Psoas muscle (tissue), 7 donors: ENCODE measurements at regions not wholly inside any gene's neighbourhood (a gene's known extent, or its start where the extent isn't known, plus 50 kb on each side); places are given as distances from the start of the nearest gene placed in this dataset.

Experiments
- ATAC-seq, 4 donors: fragments of 200-7000 bp; cut with Tn5 transposase; one replicate each; pipeline ENCODE4 v1.9.1; 2020; ENCODE audit warnings: moderate library complexity in 3 of 4, mild to moderate bottlenecking in 2 of 4
- DNase-seq, 2 donors: peaks; one replicate each; pipeline ENCODE4 v3.0.0-alpha.2; 2020
- H3K27ac ChIP-seq: fragments of 200-600 bp; one replicate; pipeline ENCODE4 v1.8.0; 2022
- H3K27me3 ChIP-seq, 3 donors: fragments of 200-600 bp in 1 of 3; one replicate each; pipeline versions ENCODE4 v1.6.1 to v1.8.0; 2013 to 2022; ENCODE audit warnings: low read length in 2 of 3, mild to moderate bottlenecking in 2 of 3, moderate library complexity in 1 of 3; ENCODE audit not compliant: insufficient read depth in 3 of 3
- H3K36me3 ChIP-seq, 2 donors: fragments of 200-600 bp in 1 of 2; one replicate each; pipeline versions ENCODE4 v1.6.1 to v1.8.0; 2013 to 2022; ENCODE audit warnings: low read depth in 1 of 2, mild to moderate bottlenecking in 1 of 2, moderate library complexity in 1 of 2; ENCODE audit not compliant: insufficient read depth in 1 of 2
- H3K4me1 ChIP-seq: fragments of 200-600 bp; one replicate; pipeline ENCODE4 v1.8.0; 2022
- H3K4me3 ChIP-seq: fragments of 200-600 bp; one replicate; pipeline ENCODE4 v1.8.0; 2022; ENCODE audit warnings: mild to moderate bottlenecking
- H3K9me3 ChIP-seq: fragments of 200-600 bp; one replicate; pipeline ENCODE4 v1.8.0; 2022
- CTCF ChIP-seq: fragments of 200-600 bp; IDR thresholded peaks from one replicate; pipeline ENCODE4 v1.8.0; 2022; ENCODE audit warnings: antibody characterized with exemption
- WGBS, 3 donors: extraction: QIAGEN DNeasy Blood & Tissue Kit; methylation state at CpG; one replicate each; pipeline versions ENCODE4 v1.1.6 to v1.1.7; 2013; 5-methylcytosine and 5-hydroxymethylcytosine counted together
- intact Hi-C, 2 donors: fragments of 100-400 bp; cut with DNase I; formaldehyde crosslinking; loops; one replicate each; pipeline versions ENCODE4 v1.11.0 to v1.14.2; 2022
- donor health status: healthy with polysubstance abuse.
- donor health status: DM: no; HTN: no; CAD: no; lungs with moderate emphysema.
- donor health status: Bipolar disorder and iron deficiency.
- donor health status: healthy.
- donor health status: DM: yes; HTN: yes; CAD: no.
- donor health status: DM: no; HTN: no; CAD: no.
- donor health status: DM: yes; HTN: yes; CAD: no.

- Histone ChIP-seq H3K27ac (no peak overlapping the region), H3K9me3 (no peaks in the 10 kb centered on the region), H3K4me1 (no peaks in the 10 kb centered on the region), H3K27me3 (peaks cover 0 to 3% (median 0%) of the 10 kb centered on the region in 3 donors), H3K4me3 (no peak overlapping the region), H3K36me3 (no peaks in the 10 kb centered on the region)
- DNase-seq (no peak), ATAC-seq (no peak)
- no peak for TF ChIP-seq CTCF
- WGBS, 3 donors = 70 to 79% (median 74%) methylated on average over 3 of the region's 3 CpGs
- intact Hi-C loops = no loop called here
Measured at GRCh38 chr7:20963556-20964280, 177.0 kb upstream of the SP8 start.

GRCh38 chr7:20964281-20964918 is 177.7 kb upstream of the SP8 start:
- no peak for DNase-seq
- Histone ChIP-seq H3K27ac (no peak overlapping the region), H3K27me3 (peaks cover 0 to 3% (median 0%) of the 10 kb centered on the region in 3 donors), H3K4me3 (no peak overlapping the region), H3K4me1 (no peaks in the 10 kb centered on the region), H3K9me3 (no peaks in the 10 kb centered on the region), H3K36me3 (no peaks in the 10 kb centered on the region)
- intact Hi-C loops = no loop called here
- no peak for TF ChIP-seq CTCF
- no peak for ATAC-seq
- WGBS, 3 donors = 59 to 62% (median 60%) methylated on average over 5 of the region's 5 CpGs

GRCh38 chr7:20971219-20971618 is 184.5 kb upstream of the SP8 start:
- ATAC-seq (no peak), DNase-seq (no peak)
- H3K27me3 ChIP-seq = peaks cover 0 to 3% (median 0%) of the 10 kb centered on the region in 3 donors
- H3K36me3 ChIP-seq = no peaks in the 10 kb centered on the region
- H3K4me3 ChIP-seq = no peak overlapping the region
- no peak for TF ChIP-seq CTCF
- H3K27ac ChIP-seq = no peak overlapping the region
- H3K4me1 ChIP-seq = no peaks in the 10 kb centered on the region
- intact Hi-C loops = no loop called here
- no peaks in the 10 kb centered on the region for H3K9me3 ChIP-seq
- 32 to 34% (median 33%) methylated on average over 3 of the region's 3 CpGs for WGBS, 3 donors

- no peak overlapping the region for H3K4me3 ChIP-seq
- H3K27ac ChIP-seq = no peak overlapping the region
- TF ChIP-seq CTCF = no peak
- DNase-seq (no peak), ATAC-seq (no peak)
- intact Hi-C loops = no loop called here
- no peaks in the 10 kb centered on the region for H3K36me3 ChIP-seq
- H3K27me3 ChIP-seq = no peaks in the 10 kb centered on the region
- 72 to 75% (median 73%) methylated on average over 8 of the region's 8 CpGs for WGBS, 3 donors
- no peaks in the 10 kb centered on the region for H3K4me1 ChIP-seq
- H3K9me3 ChIP-seq = no peaks in the 10 kb centered on the region
Measured at GRCh38 chr7:20980232-20980631, 193.5 kb upstream of the SP8 start.
